Adrenal gland (tissue), 9 donors: ENCODE measurements at regions not wholly inside any gene's neighbourhood (a gene's known extent, or its start where the extent isn't known, plus 50 kb on each side); places are given as distances from the start of the nearest gene placed in this dataset.

Experiments
- DNase-seq, 7 donors: peaks; one replicate each; pipeline ENCODE4 v3.0.0-alpha.2; 2019 to 2020
- H3K27ac ChIP-seq, 5 donors: fragments of 200-600 bp; sonication (generic) in 4 of 5; 1 replicate in 3 of 5; 2 replicates in 2 of 5; pipeline versions ENCODE4 v1.5.1 to v1.8.0; 2016 to 2020; ENCODE audit warnings: mild to moderate bottlenecking in 1 of 5
- H3K27me3 ChIP-seq: fragments of 200-600 bp; 2 replicates; pipeline ENCODE4 v1.8.0; 2021
- H3K36me3 ChIP-seq, 2 donors: fragments of 200-600 bp; replicated peaks in 1 of 2; 1 replicate in 1 of 2; 2 replicates in 1 of 2; pipeline versions ENCODE4 v1.5.1 to v1.8.0; 2018 to 2022
- H3K4me1 ChIP-seq, 2 donors: fragments of 200-600 bp; replicated peaks in 1 of 2; 1 replicate in 1 of 2; 2 replicates in 1 of 2; pipeline versions ENCODE4 v1.5.1 to v1.8.0; 2018 to 2021
- H3K4me3 ChIP-seq, 4 donors: fragments of 200-600 bp; sonication (generic) in 3 of 4; one replicate each; pipeline ENCODE4 v1.5.1; 2016 to 2018
- H3K9me3 ChIP-seq, 3 donors: fragments of 200-600 bp; sonication (generic) in 1 of 3; replicated peaks in 1 of 3; 1 replicate in 2 of 3; 2 replicates in 1 of 3; pipeline versions ENCODE4 v1.5.1 to v1.8.0; 2016 to 2021
- POLR2A ChIP-seq, 2 donors: fragments of 450-650 bp; IDR thresholded peaks; one replicate each; pipeline ENCODE4 v1.6.1; 2017; ENCODE audit warnings: antibody characterized with exemption in 2 of 2, mild to moderate bottlenecking in 2 of 2, moderate library complexity in 1 of 2
- WGBS, 4 donors: extraction: QIAGEN DNeasy Blood & Tissue Kit in 2 of 4; methylation state at CpG; one replicate each; pipeline versions ENCODE4 v1.1.5 to v1.1.7; 2013 to 2017; 5-methylcytosine and 5-hydroxymethylcytosine counted together
- intact Hi-C, 2 donors: fragments of 100-400 bp; cut with DNase I; formaldehyde crosslinking; loops; one replicate each; pipeline versions ENCODE4 v1.14.1 to v1.15.0; 2022 to 2023
- TF ChIP-seq, protein P1 (sequence below), 6 experiments: fragments of 450-650 bp in 4 of 6; fragments of 200-600 bp in 2 of 6; sonication (generic) in 1 of 6; IDR thresholded peaks; 1 replicate in 5 of 6; 2 replicates in 1 of 6; pipeline versions ENCODE4 v1.5.1 to v1.8.0; 2016 to 2021; ENCODE audit warnings: antibody characterized with exemption in 6 of 6, mild to moderate bottlenecking in 2 of 6, moderate library complexity in 1 of 6
- donor health status: healthy with polysubstance abuse.
- donor health status: Bipolar disorder and iron deficiency.
- donor health status: DM: yes; HTN: yes; CAD: no.
- donor health status: DM: no; HTN: no; CAD: no.
- donor health status: DM: no; HTN: no; CAD: no.

DNA sequence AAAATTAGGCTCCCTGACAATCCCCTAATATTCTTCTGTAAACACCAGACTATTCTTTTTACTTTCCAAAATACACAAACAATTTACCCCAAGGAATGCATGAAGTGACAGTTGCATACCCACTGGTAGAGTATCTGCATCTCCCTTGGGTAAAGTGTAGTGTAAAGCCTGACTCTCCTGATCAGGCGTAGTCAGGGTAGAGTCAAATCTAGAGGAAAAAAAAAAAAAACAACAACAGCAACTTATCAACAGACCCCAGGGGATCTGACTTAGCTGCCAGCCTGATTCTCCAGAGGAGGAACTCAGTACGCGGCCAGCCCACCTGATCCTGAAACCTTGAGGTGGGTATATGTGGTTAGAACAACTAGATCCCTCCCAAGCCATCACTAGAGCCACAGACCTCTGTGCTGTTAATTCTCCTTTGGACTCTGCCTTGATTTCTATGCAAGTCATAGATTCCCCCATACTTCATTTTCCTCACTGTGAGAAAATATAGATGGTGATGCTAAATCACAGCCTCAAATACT lies 61.0 kb downstream of the ZNF608 start:
- Histone ChIP-seq H3K4me3 (no peak overlapping the region), H3K9me3 (no peaks in the 10 kb centered on the region), H3K4me1 (peaks cover 0 to 7% of the 10 kb centered on the region in 2 donors), H3K27me3 (no peaks in the 10 kb centered on the region), H3K27ac (no peak overlapping the region), H3K36me3 (no peaks in the 10 kb centered on the region)
- no peak for DNase-seq
- WGBS, 4 donors: 90 to 97% (median 93%) methylated on average over 3 of the region's 3 CpGs
- TF ChIP-seq POLR2A (IDR thresholded peaks at IDR 0.05): no peak
- TF ChIP-seq, protein P1, sequence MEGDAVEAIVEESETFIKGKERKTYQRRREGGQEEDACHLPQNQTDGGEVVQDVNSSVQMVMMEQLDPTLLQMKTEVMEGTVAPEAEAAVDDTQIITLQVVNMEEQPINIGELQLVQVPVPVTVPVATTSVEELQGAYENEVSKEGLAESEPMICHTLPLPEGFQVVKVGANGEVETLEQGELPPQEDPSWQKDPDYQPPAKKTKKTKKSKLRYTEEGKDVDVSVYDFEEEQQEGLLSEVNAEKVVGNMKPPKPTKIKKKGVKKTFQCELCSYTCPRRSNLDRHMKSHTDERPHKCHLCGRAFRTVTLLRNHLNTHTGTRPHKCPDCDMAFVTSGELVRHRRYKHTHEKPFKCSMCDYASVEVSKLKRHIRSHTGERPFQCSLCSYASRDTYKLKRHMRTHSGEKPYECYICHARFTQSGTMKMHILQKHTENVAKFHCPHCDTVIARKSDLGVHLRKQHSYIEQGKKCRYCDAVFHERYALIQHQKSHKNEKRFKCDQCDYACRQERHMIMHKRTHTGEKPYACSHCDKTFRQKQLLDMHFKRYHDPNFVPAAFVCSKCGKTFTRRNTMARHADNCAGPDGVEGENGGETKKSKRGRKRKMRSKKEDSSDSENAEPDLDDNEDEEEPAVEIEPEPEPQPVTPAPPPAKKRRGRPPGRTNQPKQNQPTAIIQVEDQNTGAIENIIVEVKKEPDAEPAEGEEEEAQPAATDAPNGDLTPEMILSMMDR (IDR thresholded peaks at IDR 0.05): no peak
- intact Hi-C loops: no loop called here

GRCh38 chr5:124683917-124684555 lies 62.4 kb downstream of the ZNF608 start:
- Histone ChIP-seq H3K4me3 (no peak overlapping the region), H3K27ac (no peak overlapping the region), H3K4me1 (peaks cover 0 to 9% of the 10 kb centered on the region in 2 donors), H3K36me3 (no peaks in the 10 kb centered on the region), H3K9me3 (no peaks in the 10 kb centered on the region), H3K27me3 (no peaks in the 10 kb centered on the region)
- no peak for TF ChIP-seq POLR2A (IDR thresholded peaks at IDR 0.05)
- no peak for DNase-seq
- 90 to 100% (median 94%) methylated on average over 2 of the region's 2 CpGs for WGBS, 4 donors
- intact Hi-C loops: no loop called here

GRCh38 chr5:124679578-124680199 lies 66.8 kb downstream of the ZNF608 start:
- no peak overlapping the region for H3K4me3 ChIP-seq
- intact Hi-C loops: no loop called here
- no peaks in the 10 kb centered on the region for H3K27me3 ChIP-seq
- TF ChIP-seq, protein P1 (IDR thresholded peaks at IDR 0.05): no peak
- TF ChIP-seq POLR2A (IDR thresholded peaks at IDR 0.05): no peak
- 80 to 87% (median 83%) methylated on average over 4 of the region's 4 CpGs for WGBS, 4 donors
- no peaks in the 10 kb centered on the region for H3K9me3 ChIP-seq
- H3K4me1 ChIP-seq: peaks cover 0 to 40% of the 10 kb centered on the region in 2 donors
- DNase-seq: no peak
- no peak overlapping the region for H3K27ac ChIP-seq
- no peaks in the 10 kb centered on the region for H3K36me3 ChIP-seq

GRCh38 chr5:124678922-124679519 lies 67.4 kb downstream of the ZNF608 start:
- peaks cover 0 to 40% of the 10 kb centered on the region in 2 donors for H3K4me1 ChIP-seq

More at GRCh38 chr5:124678922-124679519, 67.4 kb downstream of the ZNF608 start:
- intact Hi-C loops: no loop called here
- Histone ChIP-seq H3K4me3 (no peak overlapping the region), H3K9me3 (no peaks in the 10 kb centered on the region), H3K36me3 (no peaks in the 10 kb centered on the region), H3K27me3 (no peaks in the 10 kb centered on the region), H3K27ac (peak overlapping the region in 1 of 5 donors; percentile 8)
- TF ChIP-seq POLR2A (IDR thresholded peaks at IDR 0.05): no peak
- TF ChIP-seq, protein P1 (IDR thresholded peaks at IDR 0.05): no peak
- DNase-seq: no peak
- 75 to 80% (median 78%) methylated on average over 8 of the region's 8 CpGs for WGBS, 4 donors
